MM.1S (cell line): ENCODE measurements at regions not wholly inside any gene's neighbourhood (a gene's known extent, or its start where the extent isn't known, plus 50 kb on each side); places are given as distances from the start of the nearest gene placed in this dataset.
"Not testable (repeated sequence)": the region's sequence is repeated elsewhere in the genome, so short reads cannot be mapped to it uniquely, and the experiment has no call there.

ENCODE experiments used
- DNase-seq: peaks from one replicate; pipeline ENCODE4 v3.0.0-alpha.2; 2015
- H2AFZ ChIP-seq: fragments of 300-600 bp; sonication (generic); 2 replicates; pipeline ENCODE4 v1.6.0; 2016; ENCODE audit warnings: antibody characterized with exemption, low read length
- H3F3A ChIP-seq: fragments of 300-600 bp; sonication (generic); 2 replicates; pipeline ENCODE4 v1.6.1; 2016; ENCODE audit warnings: mild to moderate bottlenecking, antibody characterized with exemption, low read length, moderate library complexity, mixed read lengths; ENCODE audit not compliant: insufficient read depth
- H3K27ac ChIP-seq: fragments of 300-600 bp; sonication (generic); 2 replicates; pipeline ENCODE4 v1.5.1; 2016; ENCODE audit warnings: mild to moderate bottlenecking, low read length
- H3K27me3 ChIP-seq: fragments of 300-600 bp; sonication (generic); replicated peaks from 2 replicates; pipeline ENCODE4 v1.6.0; 2016; ENCODE audit warnings: low read length; ENCODE audit not compliant: insufficient read depth
- H3K36me3 ChIP-seq: fragments of 300-600 bp; sonication (generic); replicated peaks from 2 replicates; pipeline ENCODE4 v1.6.1; 2016; ENCODE audit warnings: mild to moderate bottlenecking, low read length, mixed read lengths; ENCODE audit not compliant: insufficient read depth
- H3K4me1 ChIP-seq: fragments of 300-600 bp; sonication (generic); 2 replicates; pipeline ENCODE4 v1.6.1; 2016; ENCODE audit warnings: low read length, mixed read lengths
- H3K4me2 ChIP-seq: fragments of 300-600 bp; sonication (generic); 2 replicates; pipeline ENCODE4 v1.6.0; 2016; ENCODE audit warnings: low read depth, low read length
- H3K4me3 ChIP-seq: fragments of 300-600 bp; sonication (generic); 2 replicates; pipeline ENCODE4 v1.5.1; 2016; ENCODE audit warnings: low read length, mixed read lengths
- H3K79me2 ChIP-seq: fragments of 300-600 bp; sonication (generic); 2 replicates; pipeline ENCODE4 v1.6.1; 2016; ENCODE audit warnings: mixed run types, low read length, mixed read lengths
- H3K9ac ChIP-seq: fragments of 300-600 bp; sonication (generic); 2 replicates; pipeline ENCODE4 v1.6.1; 2016; ENCODE audit warnings: low read length, mixed read lengths
- H3K9me2 ChIP-seq: fragments of 300-600 bp; sonication (generic); replicated peaks from 2 replicates; pipeline ENCODE4 v1.6.1; 2016; ENCODE audit warnings: mild to moderate bottlenecking, low read length, mixed read lengths; ENCODE audit not compliant: insufficient read depth
- H3K9me3 ChIP-seq: fragments of 300-600 bp; sonication (generic); replicated peaks from 2 replicates; pipeline ENCODE4 v1.6.1; 2016; ENCODE audit warnings: mild to moderate bottlenecking, low read length, mixed read lengths; ENCODE audit not compliant: insufficient read depth
- H4K20me1 ChIP-seq: fragments of 300-600 bp; sonication (generic); 2 replicates; pipeline ENCODE4 v1.6.1; 2016; ENCODE audit warnings: mild to moderate bottlenecking, low read length, moderate library complexity, mixed read lengths; ENCODE audit not compliant: insufficient read depth
- CTCF ChIP-seq: fragments of 300-600 bp; sonication (generic); IDR thresholded peaks from 2 replicates; pipeline ENCODE4 v1.5.1; 2016; ENCODE audit warnings: antibody characterized with exemption, low read length, mixed read lengths
- EZH2 ChIP-seq: fragments of 300-600 bp; sonication (generic); optimal IDR thresholded peaks from 2 replicates; pipeline ENCODE3; 2017; ENCODE audit warnings: low read depth, mild to moderate bottlenecking, antibody characterized with exemption, low read length, mixed read lengths
- EZH2phosphoT487 ChIP-seq: fragments of 300-600 bp; sonication (generic); IDR thresholded peaks from 2 replicates; pipeline ENCODE4 v1.6.1; 2018; ENCODE audit warnings: antibody characterized with exemption, low read length

GRCh38 chr20:57813509-57814269, 103.9 kb upstream of the PMEPA1 start:
- H3K9ac ChIP-seq: no peak overlapping the region
- H3K27me3 ChIP-seq: peaks cover 91% of the 10 kb centered on the region
- no peak overlapping the region for H3K4me2 ChIP-seq
- DNase-seq: no peak
- TF ChIP-seq EZH2 (no peak), EZH2phosphoT487 (no peak), CTCF (no peak)
- no peaks in the 10 kb centered on the region for H3K36me3 ChIP-seq
- no peaks in the 10 kb centered on the region for H3K9me2 ChIP-seq
- H3K79me2 ChIP-seq: no peaks in the 10 kb centered on the region
- no peaks in the 10 kb centered on the region for H3K4me1 ChIP-seq
- H3K27ac ChIP-seq: no peak overlapping the region
- H2AFZ ChIP-seq: no peak overlapping the region
- no peak overlapping the region for H3K4me3 ChIP-seq
- no peaks in the 10 kb centered on the region for H4K20me1 ChIP-seq
- no peaks in the 10 kb centered on the region for H3F3A ChIP-seq
- no peaks in the 10 kb centered on the region for H3K9me3 ChIP-seq

- H3K36me3 ChIP-seq, H2AFZ ChIP-seq, H3K4me3 ChIP-seq, H3K9me2 ChIP-seq, H3K27ac ChIP-seq, H3K4me2 ChIP-seq, DNase-seq, H3K79me2 ChIP-seq, H3K9me3 ChIP-seq, H3K9ac ChIP-seq, H3F3A ChIP-seq, H4K20me1 ChIP-seq, H3K4me1 ChIP-seq: not testable (repeated sequence)
- H3K27me3 ChIP-seq: peaks cover 90% of the 10 kb centered on the region
Observed at GRCh38 chr20:57812632-57813031, 102.8 kb upstream of the PMEPA1 start.

GRCh38 chr20:57811374-57812020, 101.7 kb upstream of the PMEPA1 start:
- Histone ChIP-seq H3F3A (no peaks in the 10 kb centered on the region), H3K4me2 (no peak overlapping the region), H3K27me3 (peaks cover 89% of the 10 kb centered on the region), H4K20me1 (no peaks in the 10 kb centered on the region), H3K9me3 (no peaks in the 10 kb centered on the region), H3K27ac (no peak overlapping the region), H3K4me1 (no peaks in the 10 kb centered on the region), H3K36me3 (no peaks in the 10 kb centered on the region), H3K79me2 (no peaks in the 10 kb centered on the region), H3K9me2 (no peaks in the 10 kb centered on the region), H3K9ac (no peak overlapping the region), H2AFZ (no peak overlapping the region), H3K4me3 (no peak overlapping the region)
- TF ChIP-seq EZH2phosphoT487 (no peak), CTCF (no peak), EZH2 (no peak)
- DNase-seq: no peak
